ENCODE measurements at regions not wholly inside any gene's neighbourhood (a gene's known extent, or its start where the extent isn't known, plus 50 kb on each side); places are given as distances from the start of the nearest gene placed in this dataset.

GRCh38 chr3:90069748-90070147 is 962.3 kb downstream of the EPHA3 start:
- no peak for TF ChIP-seq SIX5 (IDR thresholded peaks at IDR 0.05; ENCODE audit: low read depth, low read length)
- no peak for TF ChIP-seq CHD1 (IDR thresholded peaks at IDR 0.05; ENCODE audit: low read depth, low read length)
- TF ChIP-seq CTCF (IDR thresholded peaks at IDR 0.05; ENCODE audit: control extremely low read depth in 1 of 3, insufficient read depth in 1 of 3, low read depth in 1 of 3, low read length in 3 of 3): no peak
- no peak for TF ChIP-seq CBX8 (IDR thresholded peaks at IDR 0.05; ENCODE audit: borderline replicate concordance, low read depth, low read length)
- TF ChIP-seq TEAD4 (IDR thresholded peaks at IDR 0.05; ENCODE audit: low read depth, low read length): peak; percentile 67; the same call in 1 of the 2 replicates
- TF ChIP-seq RFX5 (IDR thresholded peaks at IDR 0.05; ENCODE audit: borderline replicate concordance, low read depth, low read length): no peak
- no peak for TF ChIP-seq POLR2AphosphoS5 (IDR thresholded peaks at IDR 0.05; ENCODE audit: low read depth, low read length)
- TF ChIP-seq JUND (IDR thresholded peaks at IDR 0.05; ENCODE audit: low read length): no peak
- no peak for TF ChIP-seq EZH2 (IDR thresholded peaks at IDR 0.05; ENCODE audit: low read depth, low read length, severe bottlenecking)
- no peak for TF ChIP-seq RAD21 (IDR thresholded peaks at IDR 0.05 in 1 of 2, conservative IDR thresholded peaks at IDR 0.05 in 1 of 2; ENCODE audit: low read depth in 2 of 2, low read length in 2 of 2)

Measured in H1 (cell line).